IMR-90 (cell line): ENCODE measurements at regions not wholly inside any gene's neighbourhood (a gene's known extent, or its start where the extent isn't known, plus 50 kb on each side); places are given as distances from the start of the nearest gene placed in this dataset.

Experiments used
- ATAC-seq: fragments of 200-7000 bp; cut with Tn5 transposase; 2 replicates; pipeline ENCODE4 v1.9.1; 2020; ENCODE audit warnings: low read depth, mild to moderate bottlenecking, moderate library complexity
- BruUV-seq: library from RNA; stranded (reverse); fragments of 400-500 nt; replicated peaks from 2 replicates; lab custom pipeline; 2021; lab: Mats Ljungman, UMichigan
- CTCF ChIA-PET: fragments of 300-600 bp; formaldehyde crosslinking; extraction: SDS; loops from one replicate; lab custom pipeline; 2021; ENCODE audit warnings: antibody characterized with exemption; lab: Yijun Ruan, JAX
- POLR2A ChIA-PET: fragments of 300-600 bp; sonication (Branson Sonifier 250); formaldehyde crosslinking; loops from one replicate; lab custom pipeline; 2022; ENCODE audit warnings: antibody characterized with exemption; ENCODE audit not compliant: unreplicated experiment; lab: Charles Lee
- DNase-seq: peaks from one replicate; pipeline ENCODE4 v3.0.0; 2013
- H2AFZ ChIP-seq: replicated peaks from 2 replicates; pipeline ENCODE3; 2013; ENCODE audit warnings: low read length, mild to moderate bottlenecking; ENCODE audit not compliant: poor library complexity
- H2AK5ac ChIP-seq: 2 replicates; pipeline ENCODE4 v1.6.1; 2013; ENCODE audit warnings: low read depth, low read length, inconsistent platforms
- H2AK9ac ChIP-seq: replicated peaks from 2 replicates; pipeline ENCODE3; 2013; ENCODE audit warnings: mild to moderate bottlenecking, low read depth, low read length, moderate library complexity; ENCODE audit not compliant: poor library complexity
- H2BK120ac ChIP-seq: 2 replicates; pipeline ENCODE4 v1.6.1; 2013; ENCODE audit warnings: low read depth, low read length, inconsistent platforms
- H2BK15ac ChIP-seq: 3 replicates; pipeline ENCODE4 v1.6.1; 2013; ENCODE audit warnings: low read depth, low read length, inconsistent platforms
- H2BK20ac ChIP-seq: 2 replicates; pipeline ENCODE4 v1.6.1; 2013; ENCODE audit warnings: low read depth, mild to moderate bottlenecking, inconsistent platforms, low read length, moderate library complexity
- H2BK5ac ChIP-seq: 2 replicates; pipeline ENCODE4 v1.6.1; 2013; ENCODE audit warnings: mild to moderate bottlenecking, low read depth, low read length, inconsistent platforms; ENCODE audit not compliant: poor library complexity, severe bottlenecking
- H3K14ac ChIP-seq: replicated peaks from 2 replicates; pipeline ENCODE4 v1.6.1; 2013; ENCODE audit warnings: low read depth, low read length, inconsistent platforms
- H3K18ac ChIP-seq: 2 replicates; pipeline ENCODE4 v1.6.1; 2013; ENCODE audit warnings: low read depth, low read length, control low read depth
- H3K23ac ChIP-seq: 2 replicates; pipeline ENCODE4 v1.6.1; 2013; ENCODE audit warnings: low read depth, low read length, inconsistent platforms
- H3K27ac ChIP-seq: 2 replicates; pipeline ENCODE4 v1.5.1; 2013; ENCODE audit warnings: mild to moderate bottlenecking, control low read depth, low read length; ENCODE audit not compliant: insufficient read depth
- H3K27me3 ChIP-seq: 2 replicates; pipeline ENCODE4 v1.6.1; 2013; ENCODE audit warnings: low read length; ENCODE audit not compliant: control insufficient read depth, insufficient read depth
- H3K36me3 ChIP-seq: 2 replicates; pipeline ENCODE4 v1.6.1; 2013; ENCODE audit warnings: low read length, mixed read lengths; ENCODE audit not compliant: control insufficient read depth, insufficient read depth
- H3K4ac ChIP-seq: 2 replicates; pipeline ENCODE4 v1.6.1; 2013; ENCODE audit warnings: low read depth, low read length, inconsistent platforms
- H3K4me1 ChIP-seq: 2 replicates; pipeline ENCODE4 v1.6.1; 2013; ENCODE audit warnings: low read length, mixed read lengths; ENCODE audit not compliant: control insufficient read depth, insufficient read depth
- H3K4me2 ChIP-seq: 2 replicates; pipeline ENCODE4 v1.6.1; 2013; ENCODE audit warnings: low read depth, mild to moderate bottlenecking, control low read depth, low read length, moderate library complexity
- H3K4me3 ChIP-seq: 2 replicates; pipeline ENCODE4 v1.5.1; 2013; ENCODE audit warnings: low read depth, mild to moderate bottlenecking, control low read depth, low read length, moderate library complexity; ENCODE audit not compliant: insufficient read depth
- H3K56ac ChIP-seq: 2 replicates; pipeline ENCODE4 v1.6.1; 2013; ENCODE audit warnings: low read length, inconsistent platforms; ENCODE audit not compliant: insufficient read depth; ENCODE audit errors: extremely low read depth
- H3K79me1 ChIP-seq, 2 experiments: 2 replicates each; pipeline ENCODE4 v1.6.1; 2013; ENCODE audit warnings: low read length in 2 of 2, inconsistent platforms in 1 of 2, low read depth in 1 of 2
- H3K9ac ChIP-seq: 2 replicates; pipeline ENCODE4 v1.6.1; 2013; ENCODE audit warnings: low read depth, low read length, control low read depth
- H3K9me1 ChIP-seq: 2 replicates; pipeline ENCODE4 v1.6.1; 2013; ENCODE audit warnings: low read length, inconsistent platforms; ENCODE audit not compliant: insufficient read depth
- H3K9me3 ChIP-seq: 2 replicates; pipeline ENCODE4 v1.6.1; 2013; ENCODE audit warnings: low read length; ENCODE audit not compliant: control insufficient read depth, insufficient read depth
- H4K20me1 ChIP-seq: 2 replicates; pipeline ENCODE4 v1.6.1; 2013; ENCODE audit warnings: low read length, inconsistent platforms; ENCODE audit not compliant: insufficient read depth
- H4K5ac ChIP-seq: 2 replicates; pipeline ENCODE4 v1.6.1; 2013; ENCODE audit warnings: mild to moderate bottlenecking, low read depth, low read length, control low read depth
- H4K8ac ChIP-seq, 2 experiments: 2 replicates each; pipeline ENCODE4 v1.6.1; 2013; ENCODE audit warnings: low read depth in 2 of 2, low read length in 2 of 2, control low read depth in 1 of 2, inconsistent platforms in 1 of 2
- H4K91ac ChIP-seq: 2 replicates; pipeline ENCODE4 v1.6.1; 2013; ENCODE audit warnings: low read depth, low read length, inconsistent platforms; ENCODE audit not compliant: insufficient read depth
- CEBPB ChIP-seq: IDR thresholded peaks from 2 replicates; pipeline ENCODE4 v1.6.1; 2012; ENCODE audit warnings: low read depth, low read length, improper control_type of control experiment
- CHD1 ChIP-seq: IDR thresholded peaks from 2 replicates; pipeline ENCODE4 v1.6.1; 2012; ENCODE audit warnings: low read depth, low read length, improper control_type of control experiment
- CTCF ChIP-seq: conservative IDR thresholded peaks from 2 replicates; pipeline ENCODE4 v1.5.1; 2012; ENCODE audit warnings: mild to moderate bottlenecking, low read depth, low read length, improper control_type of control experiment
- ELK1 ChIP-seq: fragments of 150-350 bp; IDR thresholded peaks from 2 replicates; pipeline ENCODE4 v1.6.1; 2016; ENCODE audit warnings: low read depth, mild to moderate bottlenecking, low read length, moderate library complexity, borderline replicate concordance
- FOS ChIP-seq: fragments of 150-350 bp; IDR thresholded peaks from 2 replicates; pipeline ENCODE4 v1.6.1; 2016; ENCODE audit warnings: low read depth, low read length
- MAFK ChIP-seq: IDR thresholded peaks from 2 replicates; pipeline ENCODE4 v1.6.1; 2012; ENCODE audit warnings: low read depth, low read length, improper control_type of control experiment
- MAZ ChIP-seq: IDR thresholded peaks from 2 replicates; pipeline ENCODE4 v1.6.1; 2012; ENCODE audit warnings: low read depth, mild to moderate bottlenecking, low read length, improper control_type of control experiment, moderate library complexity, borderline replicate concordance
- MXI1 ChIP-seq: IDR thresholded peaks from 2 replicates; pipeline ENCODE4 v1.6.1; 2012; ENCODE audit warnings: low read depth, mild to moderate bottlenecking, low read length, moderate library complexity, borderline replicate concordance
- NFE2L2 ChIP-seq: fragments of 150-350 bp; IDR thresholded peaks from 2 replicates; pipeline ENCODE4 v1.6.1; 2016; ENCODE audit warnings: low read depth, mild to moderate bottlenecking, low read length
- POLR2A ChIP-seq: IDR thresholded peaks from 2 replicates; pipeline ENCODE4 v1.6.1; 2012; ENCODE audit warnings: mild to moderate bottlenecking, low read depth, low read length
- RAD21 ChIP-seq: IDR thresholded peaks from 2 replicates; pipeline ENCODE4 v1.6.1; 2012; ENCODE audit warnings: low read length, improper control_type of control experiment
- RFX5 ChIP-seq: IDR thresholded peaks from 2 replicates; pipeline ENCODE4 v1.8.0; 2012; ENCODE audit warnings: low read depth, mild to moderate bottlenecking, low read length, moderate library complexity
- SMC3 ChIP-seq: fragments of 150-350 bp; IDR thresholded peaks from 2 replicates; pipeline ENCODE4 v1.6.1; 2016; ENCODE audit warnings: low read depth, mild to moderate bottlenecking, antibody characterized with exemption, low read length, moderate library complexity
- USF2 ChIP-seq: fragments of 150-350 bp; IDR thresholded peaks from 2 replicates; pipeline ENCODE4 v1.6.1; 2017; ENCODE audit warnings: mild to moderate bottlenecking, antibody characterized with exemption, low read length, low read depth
- WGBS, 2 experiments: methylation state at CpG; one replicate each; pipeline versions ENCODE4 v1.1.5 to v1.1.7; 2013; ENCODE audit warnings: missing lambda C conversion rate in 2 of 2; ENCODE audit not compliant: insufficient read length in 1 of 2; ENCODE audit errors: extremely low coverage in 2 of 2; 5-methylcytosine and 5-hydroxymethylcytosine counted together
- dilution Hi-C: fragments of 300-500 bp; cut with HindIII; formaldehyde crosslinking; loops from one replicate; pipeline ENCODE4 v1.14.3; 2018; ENCODE audit warnings: low sequenced_read_pairs; ENCODE audit not compliant: unreplicated experiment
- in situ Hi-C: fragments of 300-500 bp; cut with MboI; formaldehyde crosslinking; loops from 3 replicates; pipeline ENCODE4 v1.14.3; 2019; ENCODE audit warnings: low sequenced_read_pairs, inconsistent platforms, mixed read lengths
- intact Hi-C: fragments of 100-400 bp; cut with micrococcal nuclease; formaldehyde crosslinking; loops from 2 replicates; pipeline ENCODE4 v1.10.0; 2022

- no peak for ATAC-seq
- dilution Hi-C loops: no loop called here
- DNase-seq: no peak
These were observed 77.2 kb upstream of the BCOR start for GRCh38 chrX:40174854-40175510.

More at GRCh38 chrX:40174854-40175510, 77.2 kb upstream of the BCOR start:
- Histone ChIP-seq H2BK120ac (no peak overlapping the region), H3K4me2 (no peak overlapping the region), H3K9ac (no peak overlapping the region), H4K5ac (no peak overlapping the region), H2AK5ac (no peak overlapping the region), H4K8ac (peak overlapping the region; percentile 32 to 91; a peak in 2 of 4 replicates), H4K91ac (peak overlapping the region; percentile 5; the same call in 1 of the 2 replicates), H3K27me3 (peaks cover 7% of the 10 kb centered on the region; the same call in 1 of the 2 replicates), H3K4ac (peak overlapping the region; percentile 7; the same call in 1 of the 2 replicates), H3K36me3 (no peaks in the 10 kb centered on the region), H2AK9ac (no peak overlapping the region), H3K18ac (no peak overlapping the region), H3K56ac (no peak overlapping the region), H2AFZ (peak overlapping the region; percentile 79), H2BK15ac (no peak overlapping the region), H3K14ac (no peak overlapping the region), H4K20me1 (no peaks in the 10 kb centered on the region), H2BK20ac (no peak overlapping the region), H3K4me3 (no peak overlapping the region), H3K23ac (peak overlapping the region; percentile 11; the same call in 1 of the 2 replicates), H2BK5ac (no peak overlapping the region), H3K79me1 (peaks cover 0 to 3% of the 10 kb centered on the region in 2 experiments; a peak in 1 of 4 replicates), H3K9me3 (no peaks in the 10 kb centered on the region; the same call in 1 of the 2 replicates), H3K27ac (no peak overlapping the region), H3K9me1 (no peaks in the 10 kb centered on the region), H3K4me1 (no peaks in the 10 kb centered on the region; the same call in 1 of the 2 replicates)
- TF ChIP-seq FOS (no peak), USF2 (no peak), MXI1 (no peak), SMC3 (no peak), CTCF (no peak), MAFK (no peak), RAD21 (no peak), POLR2A (no peak), MAZ (no peak), RFX5 (no peak), CHD1 (no peak), CEBPB (no peak), ELK1 (no peak), NFE2L2 (no peak)
- in situ Hi-C loops (loop anchor here (5.0 kb wide), 1 partner anchor 68 kb away; no protein-coding TSS in a partner anchor), intact Hi-C loops (loop anchor here (5.0 kb wide), 2 partner anchors 78 to 92 kb away; partner anchors contain the start of gene BCOR)
- ChIA-PET POLR2A (no interaction called here), CTCF (no interaction called here)
- BruUV-seq: no TSS peak
- WGBS, 2 experiments: 3% methylated on average over 18 of the region's 53 CpGs; no CpG with 5 or more reads in 1 of the 2 experiments
